Stimulated activated CD4-positive, alpha-beta T cell treated with anti-CD3 and anti-CD28 coated beads, TNF-alpha, amount 100 ng/mL, for 48 hours (primary cell): ENCODE measurements at regions not wholly inside any gene's neighbourhood (a gene's known extent, or its start where the extent isn't known, plus 50 kb on each side); places are given as distances from the start of the nearest gene placed in this dataset.

Experiments
- DNase-seq, 3 donors: peaks; one replicate each; pipeline ENCODE4 v3.0.0-alpha.2; 2020; ENCODE audit warnings: low read depth in 3 of 3

DNA sequence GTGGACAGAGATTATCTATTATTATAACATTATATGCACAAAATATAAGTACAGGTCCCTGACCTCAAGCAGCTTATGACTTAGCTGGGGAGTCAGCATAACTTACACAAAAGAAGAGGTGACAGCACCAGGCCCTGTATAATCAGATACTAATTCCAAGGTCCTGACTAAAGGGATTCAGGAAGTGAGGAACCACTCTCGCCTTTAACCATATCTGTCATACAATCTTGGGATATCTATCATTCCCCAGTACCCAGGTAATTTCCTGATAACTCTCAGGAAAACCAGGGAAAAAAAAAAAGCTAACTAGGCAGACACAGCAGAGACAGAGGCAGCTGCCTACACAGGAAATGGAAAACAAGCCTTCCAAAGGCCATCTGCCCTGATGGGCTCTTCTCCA is 78.5 kb upstream of the CAMK1G start:
- no peak for DNase-seq

DNA sequence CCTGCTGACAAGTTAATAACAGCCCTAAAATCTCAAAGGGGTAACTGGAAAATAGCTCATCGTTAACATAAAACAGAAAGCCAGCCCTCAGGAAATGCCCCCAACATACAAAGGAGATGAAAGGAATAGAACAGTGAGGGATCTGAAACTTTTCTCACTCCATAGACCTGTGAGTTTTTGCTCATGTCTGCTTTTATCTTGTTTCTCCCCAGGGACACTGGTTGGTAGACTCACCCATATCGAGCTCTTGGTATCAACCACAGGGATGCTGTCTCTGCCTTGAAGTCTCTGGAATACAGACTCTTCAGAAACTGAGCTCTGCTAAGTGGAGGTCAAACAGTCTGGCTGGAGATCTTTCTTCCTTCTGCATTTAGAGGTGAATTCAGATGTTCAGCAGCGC is 77.4 kb upstream of the CAMK1G start:
- DNase-seq, result no peak

DNA sequence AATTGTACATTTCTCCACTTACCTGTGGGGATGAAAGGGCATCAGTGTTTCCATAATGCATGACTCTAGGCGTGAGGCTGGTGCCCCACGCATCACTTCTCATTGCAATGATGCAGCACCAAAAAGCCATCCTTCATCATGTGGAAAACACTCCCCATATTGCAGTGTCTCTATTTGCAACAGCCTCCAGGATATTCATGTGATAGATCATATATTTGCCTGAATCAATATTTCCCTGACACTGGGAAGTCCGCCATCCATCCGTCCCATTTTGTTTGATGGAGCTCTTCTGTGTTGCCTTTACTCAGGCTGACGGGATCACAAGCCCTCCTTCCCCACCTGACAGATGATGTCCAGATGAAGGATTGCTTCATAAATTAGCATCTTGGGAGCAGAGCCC is 74.5 kb upstream of the CAMK1G start:
- no peak for DNase-seq

DNA sequence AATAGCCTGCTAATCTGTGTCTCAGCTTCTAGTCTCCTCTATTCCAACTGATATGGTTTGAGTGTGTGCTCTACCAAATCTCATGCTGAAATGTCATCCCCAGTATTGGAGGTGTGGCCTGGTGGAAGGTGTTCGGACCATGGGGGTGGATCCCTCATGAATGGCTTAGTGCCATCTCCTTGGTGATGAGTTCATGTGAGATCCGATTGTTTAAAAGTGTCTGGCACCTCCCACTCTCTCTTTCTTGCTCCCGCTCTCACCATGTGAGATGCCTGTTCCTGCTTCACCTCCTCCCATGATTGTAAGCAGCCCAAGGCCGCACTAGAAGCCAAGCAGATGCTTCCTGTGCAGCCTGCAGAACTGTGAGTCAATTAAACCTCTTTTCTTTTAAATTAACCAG is 73.5 kb upstream of the CAMK1G start:
- no peak for DNase-seq

DNA sequence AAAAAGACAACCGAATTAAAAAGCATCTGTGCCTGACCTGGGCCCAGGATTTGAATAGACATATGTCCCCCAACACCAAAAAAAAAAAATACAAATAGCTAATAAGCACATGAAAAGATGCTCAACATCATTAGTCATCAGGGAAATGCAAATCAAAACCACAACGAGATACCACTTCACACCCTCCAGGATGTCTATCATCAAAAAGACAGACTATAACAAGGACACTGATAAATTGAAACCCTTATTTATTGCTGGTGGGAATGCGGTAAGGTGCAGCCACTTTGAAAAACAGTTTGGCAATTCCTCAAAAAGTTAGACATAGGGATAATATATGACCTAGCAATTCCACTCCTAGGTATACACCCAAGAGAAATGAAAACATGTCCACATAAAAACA is 72.3 kb upstream of the CAMK1G start:
- no peak for DNase-seq

DNA sequence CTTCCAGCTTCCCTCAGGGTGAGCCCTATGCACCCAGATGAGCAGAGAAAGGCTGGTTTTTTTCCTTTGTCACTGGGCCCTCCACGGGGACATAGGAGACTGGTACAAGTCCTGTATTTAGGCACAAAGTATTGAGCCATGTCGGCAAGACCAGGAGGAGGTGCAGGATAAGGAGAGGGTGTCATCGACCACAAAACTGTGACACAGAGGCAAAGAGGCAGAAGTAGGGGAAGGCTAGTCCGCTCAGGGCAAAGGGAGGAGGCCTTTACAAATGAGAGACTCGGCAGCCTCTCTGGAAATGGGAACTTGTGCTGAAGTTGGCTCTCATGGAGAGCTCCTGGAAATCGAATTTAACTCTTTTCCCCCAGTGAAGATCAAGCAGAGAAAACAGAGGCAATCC is 70.7 kb upstream of the CAMK1G start:
- DNase-seq, result no peak

DNA sequence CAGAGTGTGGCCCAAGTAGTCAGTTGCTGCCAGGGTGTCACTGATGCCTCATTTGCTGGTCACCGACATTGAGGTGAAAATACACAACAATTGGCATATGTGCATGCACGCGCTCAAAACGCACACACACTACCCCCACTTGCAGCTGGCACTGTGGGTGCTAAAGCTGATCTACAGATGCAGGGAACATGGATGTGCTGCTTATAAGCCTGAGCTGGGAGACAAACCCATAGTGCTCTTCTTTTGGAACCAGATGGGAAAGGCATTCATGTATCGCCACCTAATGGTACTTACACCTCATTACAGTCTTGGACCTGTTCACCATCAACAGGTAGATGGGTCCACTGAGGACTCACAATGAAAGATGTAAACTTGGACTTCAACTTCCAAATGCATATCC is 70.3 kb upstream of the CAMK1G start:
- DNase-seq, result no peak

DNA sequence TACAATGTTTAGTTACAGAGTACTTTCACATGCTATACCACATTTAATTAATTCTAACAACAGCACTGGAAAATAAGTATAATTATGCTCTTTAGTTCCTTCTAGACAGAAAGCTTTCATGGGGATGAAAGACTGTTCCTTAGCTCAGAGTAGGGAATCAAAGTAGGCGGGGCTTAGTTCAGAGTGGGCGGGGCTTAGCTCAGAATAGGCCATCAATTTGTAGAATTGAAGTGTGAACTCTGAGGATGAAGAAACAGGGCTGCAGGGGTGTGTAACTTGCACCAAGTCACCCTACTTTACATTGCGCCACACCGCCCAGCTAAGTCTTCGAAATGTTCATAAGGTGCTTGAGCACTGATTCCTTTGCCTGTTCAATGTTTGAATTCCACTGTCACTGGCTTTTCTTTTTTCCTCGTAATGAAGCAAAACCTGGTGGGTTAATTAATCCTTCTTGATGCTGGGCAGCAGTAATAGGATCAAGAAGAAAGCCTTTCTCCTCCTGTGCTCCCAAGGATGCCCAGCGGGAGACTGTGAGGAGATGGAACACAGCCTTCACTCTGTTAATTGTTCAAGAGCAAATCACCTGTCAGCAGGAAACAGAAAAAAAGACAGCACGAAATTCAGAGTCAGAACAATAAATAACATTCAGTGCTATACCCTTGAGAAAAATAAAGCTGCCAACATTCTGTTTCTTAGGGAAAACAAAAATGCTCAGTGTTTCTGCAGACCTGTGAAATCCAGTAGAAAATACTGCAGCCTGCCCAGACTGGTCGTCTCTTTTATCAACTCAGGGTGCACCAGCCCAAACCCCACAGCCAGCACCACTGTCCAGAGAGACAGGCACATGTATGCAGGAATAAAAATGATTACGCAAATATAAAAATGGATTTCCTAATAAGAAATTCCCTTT is 66.5 kb upstream of the CAMK1G start:
- no peak for DNase-seq

DNA sequence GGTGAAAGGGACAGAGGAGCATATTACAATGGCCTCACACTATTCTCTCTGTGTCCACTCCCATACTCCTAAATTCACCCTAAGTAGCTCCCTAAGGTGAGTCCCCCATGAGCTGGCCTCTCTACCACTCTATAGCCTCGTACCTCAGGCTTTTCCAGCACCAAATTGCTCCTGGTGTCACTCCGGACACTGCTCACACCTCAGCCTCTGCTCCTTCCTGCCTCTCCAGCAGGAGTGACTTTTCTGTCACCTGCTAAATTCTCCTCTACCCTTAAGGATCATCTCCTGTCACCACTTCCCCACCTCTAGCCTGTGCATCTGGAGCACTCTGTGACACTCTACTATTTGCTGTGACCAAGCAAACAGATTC is 65.8 kb upstream of the CAMK1G start:
- no peak for DNase-seq

DNA sequence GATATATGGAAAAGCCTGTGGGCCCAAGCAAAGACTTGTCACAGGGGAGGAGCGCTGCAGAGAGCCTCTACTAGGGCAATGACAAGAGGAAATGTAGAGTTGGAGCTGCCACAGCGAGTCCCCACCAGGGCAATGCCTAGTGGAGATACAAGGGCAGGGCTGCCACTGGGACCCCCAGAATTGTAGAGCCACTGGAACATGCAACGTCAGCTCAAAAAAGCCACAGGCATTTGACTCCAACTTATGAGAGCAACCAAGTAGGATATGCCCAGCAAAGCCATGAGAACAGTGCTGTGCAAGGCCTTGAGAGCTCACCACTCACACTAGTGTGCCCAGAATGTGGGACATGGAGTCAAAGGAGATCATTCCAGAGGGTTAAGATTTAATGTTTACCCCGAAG is 63.7 kb upstream of the CAMK1G start:
- no peak for DNase-seq

DNA sequence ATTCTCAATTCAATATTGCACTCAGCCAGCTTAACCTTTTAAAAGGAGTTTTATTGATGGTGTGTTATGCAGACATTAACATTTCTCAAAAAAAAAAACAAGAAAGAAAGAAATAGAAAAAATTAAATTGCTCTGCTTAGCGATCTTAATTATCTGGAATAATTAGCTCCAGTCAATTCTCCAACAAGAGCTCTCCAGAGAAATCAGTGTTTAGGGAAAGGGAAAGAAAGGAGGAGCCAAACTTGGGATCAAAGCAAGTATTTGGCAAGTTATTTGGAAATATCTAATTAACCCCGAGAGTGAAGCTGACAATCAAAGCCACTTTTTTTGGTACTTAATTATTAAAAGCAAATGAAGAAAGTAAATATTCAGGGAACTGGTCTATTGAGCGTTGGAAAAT is 60.7 kb upstream of the CAMK1G start:
- DNase-seq, result no peak

DNA sequence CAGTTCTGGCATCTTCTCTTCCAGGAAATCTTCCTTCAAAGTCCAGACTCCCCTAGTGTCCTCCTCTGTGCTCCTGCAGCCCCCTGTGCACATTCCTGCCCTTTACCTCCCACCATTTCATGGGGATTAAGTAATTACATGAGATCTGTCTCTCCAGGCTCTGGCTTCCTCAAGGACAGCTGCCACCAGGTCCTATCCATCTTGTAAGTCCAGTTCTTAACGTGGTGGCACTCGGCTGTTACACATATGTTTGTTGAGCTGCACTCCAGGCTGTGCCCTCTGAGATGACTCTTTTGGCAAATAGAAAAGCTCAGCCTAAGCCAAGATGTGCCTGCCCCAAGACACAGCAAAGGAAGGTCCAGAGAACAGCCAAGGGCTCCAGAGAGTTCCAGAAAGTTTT is 57.4 kb upstream of the CAMK1G start:
- DNase-seq, result no peak

DNA sequence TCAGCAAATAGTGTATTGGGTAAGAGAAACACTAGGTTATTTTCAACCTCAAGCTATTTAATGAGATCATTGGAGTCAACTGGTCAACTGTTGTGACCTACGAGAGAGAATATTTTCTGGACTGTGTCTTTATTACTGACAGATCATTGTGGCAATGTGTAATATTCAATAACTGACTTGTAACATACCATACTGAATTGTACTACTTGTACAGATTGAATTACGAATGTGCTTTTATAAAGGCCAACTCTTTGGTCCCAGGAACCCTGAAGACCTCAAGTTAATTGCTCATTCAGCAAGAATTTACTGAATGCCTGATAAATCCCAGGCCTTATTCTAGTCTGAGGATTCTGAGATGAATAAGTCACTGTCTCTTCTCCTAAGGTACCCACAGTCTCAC is 56.1 kb upstream of the CAMK1G start:
- DNase-seq, result no peak

DNA sequence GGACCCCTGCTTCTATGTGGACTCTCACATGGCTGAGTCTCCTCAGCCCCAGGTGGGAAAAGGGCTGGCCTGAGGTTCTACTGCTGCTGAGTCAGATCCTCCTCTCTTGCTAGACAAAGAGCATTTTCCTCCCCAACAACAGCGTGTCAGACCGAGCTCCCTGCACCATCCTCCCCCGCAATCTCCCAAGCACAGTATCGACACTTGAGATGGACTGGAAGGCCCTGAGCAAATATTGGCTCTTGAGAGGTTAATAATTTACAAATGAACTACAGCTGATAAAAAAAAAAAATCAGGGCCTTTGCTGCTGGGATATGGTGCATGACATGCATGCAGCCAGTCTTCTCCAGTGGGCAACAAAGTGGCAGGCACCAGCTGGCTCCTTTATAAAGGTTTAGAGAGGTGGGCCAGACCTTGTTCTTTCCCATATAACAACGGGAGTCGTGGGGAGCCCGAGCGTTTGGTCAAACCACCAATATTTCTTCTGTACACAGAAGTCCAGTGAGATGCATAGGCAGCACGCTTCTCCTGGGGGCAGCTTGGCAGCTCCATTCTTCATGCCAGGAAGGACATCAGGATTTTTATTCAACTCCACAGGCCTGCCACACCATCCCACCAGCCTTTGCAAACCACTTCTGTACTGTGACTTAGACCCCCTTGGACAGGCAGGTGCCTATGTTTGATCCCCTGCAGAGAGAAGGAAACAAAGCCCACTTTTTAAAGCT is 55.4 kb upstream of the CAMK1G start:
- DNase-seq, result no peak

DNA sequence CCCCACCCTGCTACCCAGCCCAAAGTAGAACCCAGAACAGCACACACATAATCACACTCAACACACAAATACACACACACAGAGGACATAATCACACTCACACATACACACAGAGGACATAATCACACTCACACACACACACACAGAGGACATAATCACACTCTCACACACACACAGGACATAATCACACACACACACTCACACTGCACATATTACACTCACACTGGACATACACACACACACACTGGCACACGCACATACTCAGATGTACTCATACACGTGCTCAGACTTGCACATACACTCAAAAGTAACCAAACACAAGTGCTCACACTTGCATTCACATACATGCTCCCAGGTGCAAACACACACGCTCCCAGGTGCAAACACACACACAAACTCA is 54.3 kb upstream of the CAMK1G start:
- DNase-seq, result no peak

DNA sequence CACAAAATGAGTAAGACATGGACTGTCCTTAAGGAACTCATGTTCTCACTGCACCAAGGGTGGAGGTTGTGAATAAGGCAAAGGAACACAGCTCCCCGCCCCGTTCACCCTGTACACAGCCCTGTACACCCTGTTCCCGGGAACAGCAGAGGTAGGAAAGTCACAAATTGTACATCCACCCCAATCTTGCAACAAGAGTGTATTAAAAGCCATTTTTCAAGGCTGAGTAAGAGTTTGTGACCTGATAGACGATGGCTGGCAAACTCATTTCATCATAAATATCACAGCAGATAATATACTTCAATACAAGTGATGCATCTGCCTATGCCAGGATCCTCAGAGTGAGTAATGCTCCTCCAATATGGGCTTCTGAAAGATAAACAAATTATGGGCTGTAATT is 52.5 kb upstream of the CAMK1G start:
- no peak for DNase-seq

DNA sequence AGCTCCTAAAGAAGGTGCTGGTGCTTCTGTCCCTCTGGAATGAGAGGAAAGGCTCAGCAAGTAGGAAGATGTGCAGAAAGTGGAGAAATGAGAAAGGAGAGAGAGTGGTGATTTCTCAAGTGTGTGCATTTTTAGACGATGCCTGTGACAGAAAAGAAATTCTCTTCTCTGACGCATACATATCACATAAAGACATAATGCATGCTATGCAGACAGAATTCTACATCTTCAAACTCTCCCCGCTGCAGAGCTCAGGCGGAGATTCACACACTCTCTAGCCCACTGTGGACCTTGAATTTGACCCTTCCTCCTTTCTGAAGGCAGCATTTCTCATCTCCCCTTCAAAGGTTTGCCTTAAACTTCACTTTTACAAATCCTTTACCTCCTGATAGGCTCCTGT is 52.0 kb upstream of the CAMK1G start:
- DNase-seq, result no peak
